ENCODE measurements at regions not wholly inside any gene's neighbourhood (a gene's known extent, or its start where the extent isn't known, plus 50 kb on each side); places are given as distances from the start of the nearest gene placed in this dataset.

DNA sequence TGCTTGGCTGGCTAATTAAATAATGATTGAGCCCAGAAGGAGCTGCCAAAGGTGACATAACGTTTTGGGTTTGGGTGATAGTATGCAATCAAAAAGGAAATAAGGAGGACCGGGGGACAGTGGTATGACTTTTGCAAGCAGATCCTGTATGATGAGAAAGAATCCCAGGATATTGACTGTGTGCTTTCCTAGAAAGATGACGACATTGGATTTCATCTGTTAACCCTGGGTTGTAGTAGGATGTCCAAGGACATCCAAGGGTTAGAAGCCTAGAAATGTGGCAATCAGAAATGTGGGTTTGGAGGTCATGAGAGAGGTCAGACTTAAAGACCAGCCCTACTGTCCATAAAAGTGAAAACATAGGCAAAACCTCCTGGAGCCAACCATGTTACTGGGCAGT lies 50.3 kb upstream of the HMHB1 start:
- Histone ChIP-seq H3K27ac (no peak overlapping the region), H3K79me2 (ENCODE audit: insufficient read depth, low read depth) (no peaks in the 10 kb centered on the region), H3K36me3 (ENCODE audit: insufficient read depth) (no peaks in the 10 kb centered on the region), H3K27me3 (ENCODE audit: insufficient read depth, low read depth) (no peaks in the 10 kb centered on the region), H3K4me1 (ENCODE audit: low read depth, poor library complexity, severe bottlenecking) (peaks cover 3% of the 10 kb centered on the region), H4K20me1 (ENCODE audit: insufficient read depth) (no peaks in the 10 kb centered on the region), H3K9ac (no peak overlapping the region), H2AFZ (ENCODE audit: low read depth) (no peak overlapping the region), H3K4me3 (IDR thresholded peaks at IDR 0.05; ENCODE audit: insufficient read depth, low read depth, low read length) (no peak overlapping the region), H3K4me2 (no peak overlapping the region)
- TF ChIP-seq, protein P1, sequence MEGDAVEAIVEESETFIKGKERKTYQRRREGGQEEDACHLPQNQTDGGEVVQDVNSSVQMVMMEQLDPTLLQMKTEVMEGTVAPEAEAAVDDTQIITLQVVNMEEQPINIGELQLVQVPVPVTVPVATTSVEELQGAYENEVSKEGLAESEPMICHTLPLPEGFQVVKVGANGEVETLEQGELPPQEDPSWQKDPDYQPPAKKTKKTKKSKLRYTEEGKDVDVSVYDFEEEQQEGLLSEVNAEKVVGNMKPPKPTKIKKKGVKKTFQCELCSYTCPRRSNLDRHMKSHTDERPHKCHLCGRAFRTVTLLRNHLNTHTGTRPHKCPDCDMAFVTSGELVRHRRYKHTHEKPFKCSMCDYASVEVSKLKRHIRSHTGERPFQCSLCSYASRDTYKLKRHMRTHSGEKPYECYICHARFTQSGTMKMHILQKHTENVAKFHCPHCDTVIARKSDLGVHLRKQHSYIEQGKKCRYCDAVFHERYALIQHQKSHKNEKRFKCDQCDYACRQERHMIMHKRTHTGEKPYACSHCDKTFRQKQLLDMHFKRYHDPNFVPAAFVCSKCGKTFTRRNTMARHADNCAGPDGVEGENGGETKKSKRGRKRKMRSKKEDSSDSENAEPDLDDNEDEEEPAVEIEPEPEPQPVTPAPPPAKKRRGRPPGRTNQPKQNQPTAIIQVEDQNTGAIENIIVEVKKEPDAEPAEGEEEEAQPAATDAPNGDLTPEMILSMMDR (conservative IDR thresholded peaks at IDR 0.05; ENCODE audit: low read depth, low read length), result no peak

- no peaks in the 10 kb centered on the region for H4K20me1 ChIP-seq (ENCODE audit: insufficient read depth)
- TF ChIP-seq, protein P1 (conservative IDR thresholded peaks at IDR 0.05; ENCODE audit: low read depth, low read length), result no peak
- no peak overlapping the region for H3K27ac ChIP-seq
- peaks cover 3% of the 10 kb centered on the region for H3K4me1 ChIP-seq (ENCODE audit: low read depth, poor library complexity, severe bottlenecking)
- no peaks in the 10 kb centered on the region for H3K36me3 ChIP-seq (ENCODE audit: insufficient read depth)
- no peak overlapping the region for H3K4me3 ChIP-seq (IDR thresholded peaks at IDR 0.05; ENCODE audit: insufficient read depth, low read depth, low read length)
- no peaks in the 10 kb centered on the region for H3K79me2 ChIP-seq (ENCODE audit: insufficient read depth, low read depth)
- H3K27me3 ChIP-seq (ENCODE audit: insufficient read depth, low read depth), result no peaks in the 10 kb centered on the region
- no peak overlapping the region for H3K4me2 ChIP-seq
- H3K9ac ChIP-seq, result no peak overlapping the region
- H2AFZ ChIP-seq (ENCODE audit: low read depth), result no peak overlapping the region
These were observed 51.2 kb upstream of the HMHB1 start for GRCh38 chr5:143760755-143761154.

- H3K36me3 ChIP-seq (ENCODE audit: insufficient read depth), result no peaks in the 10 kb centered on the region
- H4K20me1 ChIP-seq (ENCODE audit: insufficient read depth), result no peaks in the 10 kb centered on the region
- H3K4me2 ChIP-seq, result no peak overlapping the region
- H3K4me3 ChIP-seq (IDR thresholded peaks at IDR 0.05; ENCODE audit: insufficient read depth, low read depth, low read length), result no peak overlapping the region
- TF ChIP-seq, protein P1 (conservative IDR thresholded peaks at IDR 0.05; ENCODE audit: low read depth, low read length), result no peak
- H2AFZ ChIP-seq (ENCODE audit: low read depth), result no peak overlapping the region
- H3K79me2 ChIP-seq (ENCODE audit: insufficient read depth, low read depth), result no peaks in the 10 kb centered on the region
- peaks cover 3% of the 10 kb centered on the region for H3K4me1 ChIP-seq (ENCODE audit: low read depth, poor library complexity, severe bottlenecking)
- H3K27me3 ChIP-seq (ENCODE audit: insufficient read depth, low read depth), result no peaks in the 10 kb centered on the region
- H3K9ac ChIP-seq, result no peak overlapping the region
- no peak overlapping the region for H3K27ac ChIP-seq
These were observed 51.8 kb upstream of the HMHB1 start for GRCh38 chr5:143760131-143760505.

GRCh38 chr5:143759396-143760130 lies 52.4 kb upstream of the HMHB1 start:
- Histone ChIP-seq H4K20me1 (ENCODE audit: insufficient read depth) (no peaks in the 10 kb centered on the region), H3K4me2 (no peak overlapping the region), H3K4me3 (IDR thresholded peaks at IDR 0.05; ENCODE audit: insufficient read depth, low read depth, low read length) (no peak overlapping the region), H3K27me3 (ENCODE audit: insufficient read depth, low read depth) (no peaks in the 10 kb centered on the region), H3K79me2 (ENCODE audit: insufficient read depth, low read depth) (no peaks in the 10 kb centered on the region), H3K27ac (no peak overlapping the region), H2AFZ (ENCODE audit: low read depth) (no peak overlapping the region), H3K9ac (no peak overlapping the region), H3K4me1 (ENCODE audit: low read depth, poor library complexity, severe bottlenecking) (peaks cover 3% of the 10 kb centered on the region), H3K36me3 (ENCODE audit: insufficient read depth) (no peaks in the 10 kb centered on the region)
- TF ChIP-seq, protein P1 (conservative IDR thresholded peaks at IDR 0.05; ENCODE audit: low read depth, low read length), result no peak
